ENCODE measurements at regions not wholly inside any gene's neighbourhood (a gene's known extent, or its start where the extent isn't known, plus 50 kb on each side); places are given as distances from the start of the nearest gene placed in this dataset.

GRCh38 chr9:117887941-117888340, 183.7 kb downstream of the TLR4 start:
- Histone ChIP-seq H3K36me3 (no peaks in the 10 kb centered on the region), H3K27ac (replicated peaks) (no peak overlapping the region), H3K4me1 (no peaks in the 10 kb centered on the region), H3K27me3 (ENCODE audit: low read depth) (no peaks in the 10 kb centered on the region), H3K9me3 (replicated peaks) (no peaks in the 10 kb centered on the region), H3K4me3 (no peak overlapping the region)
- no peak for DNase-seq
- intact Hi-C loops (cut with micrococcal nuclease), result no loop called here
- TF ChIP-seq, protein P1, sequence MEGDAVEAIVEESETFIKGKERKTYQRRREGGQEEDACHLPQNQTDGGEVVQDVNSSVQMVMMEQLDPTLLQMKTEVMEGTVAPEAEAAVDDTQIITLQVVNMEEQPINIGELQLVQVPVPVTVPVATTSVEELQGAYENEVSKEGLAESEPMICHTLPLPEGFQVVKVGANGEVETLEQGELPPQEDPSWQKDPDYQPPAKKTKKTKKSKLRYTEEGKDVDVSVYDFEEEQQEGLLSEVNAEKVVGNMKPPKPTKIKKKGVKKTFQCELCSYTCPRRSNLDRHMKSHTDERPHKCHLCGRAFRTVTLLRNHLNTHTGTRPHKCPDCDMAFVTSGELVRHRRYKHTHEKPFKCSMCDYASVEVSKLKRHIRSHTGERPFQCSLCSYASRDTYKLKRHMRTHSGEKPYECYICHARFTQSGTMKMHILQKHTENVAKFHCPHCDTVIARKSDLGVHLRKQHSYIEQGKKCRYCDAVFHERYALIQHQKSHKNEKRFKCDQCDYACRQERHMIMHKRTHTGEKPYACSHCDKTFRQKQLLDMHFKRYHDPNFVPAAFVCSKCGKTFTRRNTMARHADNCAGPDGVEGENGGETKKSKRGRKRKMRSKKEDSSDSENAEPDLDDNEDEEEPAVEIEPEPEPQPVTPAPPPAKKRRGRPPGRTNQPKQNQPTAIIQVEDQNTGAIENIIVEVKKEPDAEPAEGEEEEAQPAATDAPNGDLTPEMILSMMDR (IDR thresholded peaks at IDR 0.05; ENCODE audit: borderline replicate concordance), result no peak

- TF ChIP-seq, protein P1 (IDR thresholded peaks at IDR 0.05; ENCODE audit: borderline replicate concordance), result no peak
- H3K4me3 ChIP-seq, result no peak overlapping the region
- DNase-seq, result no peak
- H3K9me3 ChIP-seq (replicated peaks), result no peaks in the 10 kb centered on the region
- H3K27ac ChIP-seq (replicated peaks), result no peak overlapping the region
- intact Hi-C loops (cut with micrococcal nuclease), result no loop called here
- H3K27me3 ChIP-seq (ENCODE audit: low read depth), result no peaks in the 10 kb centered on the region
- H3K4me1 ChIP-seq, result no peaks in the 10 kb centered on the region
- no peaks in the 10 kb centered on the region for H3K36me3 ChIP-seq
Observed at GRCh38 chr9:117903453-117903852, 199.2 kb downstream of the TLR4 start.

DNA sequence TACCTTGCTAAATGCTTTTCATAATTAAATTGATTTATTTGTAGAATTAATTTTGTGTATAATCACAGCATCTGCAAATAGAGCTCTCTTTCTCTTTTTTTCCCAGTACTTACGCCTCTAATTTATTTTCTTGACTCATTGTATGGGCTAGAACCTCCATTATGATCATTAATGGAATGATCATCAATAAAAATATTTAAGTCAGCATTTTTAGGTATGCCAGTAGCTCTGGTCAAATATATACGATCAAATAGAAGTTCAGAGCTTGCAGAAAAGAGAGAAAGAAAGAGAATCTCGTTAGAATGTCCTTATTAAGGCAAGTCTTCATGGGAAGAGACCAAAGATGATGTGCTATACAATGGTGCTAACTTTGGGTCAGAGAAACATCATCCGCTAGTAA, 202.6 kb downstream of the TLR4 start:
- H3K27ac ChIP-seq (replicated peaks), result no peak overlapping the region
- TF ChIP-seq, protein P1 (IDR thresholded peaks at IDR 0.05; ENCODE audit: borderline replicate concordance), result no peak
- no peaks in the 10 kb centered on the region for H3K4me1 ChIP-seq
- no peaks in the 10 kb centered on the region for H3K36me3 ChIP-seq
- intact Hi-C loops (cut with micrococcal nuclease), result no loop called here
- no peak for DNase-seq
- H3K27me3 ChIP-seq (ENCODE audit: low read depth), result no peaks in the 10 kb centered on the region
- H3K4me3 ChIP-seq, result no peak overlapping the region
- peaks cover 30% of the 10 kb centered on the region for H3K9me3 ChIP-seq (replicated peaks)

DNA sequence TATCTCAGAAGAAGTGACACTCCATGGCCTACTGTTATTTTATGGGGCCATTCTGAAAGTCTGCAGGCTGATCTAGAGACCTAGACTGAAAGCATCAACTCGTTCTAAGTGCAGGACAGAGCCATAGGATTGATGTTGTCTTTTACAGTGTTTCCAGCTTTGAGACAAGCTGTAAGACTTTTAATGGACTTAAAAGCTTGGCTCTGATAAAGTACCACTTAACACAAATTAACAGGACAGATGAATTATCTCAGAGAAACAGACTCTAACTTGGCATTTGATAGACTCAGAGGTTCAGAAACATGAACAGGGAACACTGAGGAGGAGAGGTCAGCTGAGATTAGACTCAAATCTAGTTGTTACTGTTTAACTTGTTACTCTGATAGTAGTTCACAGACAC, 203.2 kb downstream of the TLR4 start:
- H3K4me3 ChIP-seq, result no peak overlapping the region
- H3K27me3 ChIP-seq (ENCODE audit: low read depth), result no peaks in the 10 kb centered on the region
- intact Hi-C loops (cut with micrococcal nuclease), result no loop called here
- TF ChIP-seq, protein P1 (IDR thresholded peaks at IDR 0.05; ENCODE audit: borderline replicate concordance), result no peak
- no peak for DNase-seq
- H3K27ac ChIP-seq (replicated peaks), result no peak overlapping the region
- H3K36me3 ChIP-seq, result no peaks in the 10 kb centered on the region
- H3K9me3 ChIP-seq (replicated peaks), result peaks cover 36% of the 10 kb centered on the region
- no peaks in the 10 kb centered on the region for H3K4me1 ChIP-seq

- Histone ChIP-seq H3K36me3 (no peaks in the 10 kb centered on the region), H3K9me3 (replicated peaks) (peaks cover 21% of the 10 kb centered on the region), H3K27ac (replicated peaks) (no peak overlapping the region), H3K4me1 (no peaks in the 10 kb centered on the region), H3K27me3 (ENCODE audit: low read depth) (no peaks in the 10 kb centered on the region), H3K4me3 (no peak overlapping the region)
- TF ChIP-seq, protein P1 (IDR thresholded peaks at IDR 0.05; ENCODE audit: borderline replicate concordance), result no peak
- no peak for DNase-seq
- intact Hi-C loops (cut with micrococcal nuclease), result no loop called here
Observed at GRCh38 chr9:117916291-117916690, 212.1 kb downstream of the TLR4 start.

GRCh38 chr9:117917873-117918272, 213.7 kb downstream of the TLR4 start:
- intact Hi-C loops (cut with micrococcal nuclease), result no loop called here
- no peak for DNase-seq
- Histone ChIP-seq H3K9me3 (replicated peaks) (peaks cover 5% of the 10 kb centered on the region), H3K36me3 (no peaks in the 10 kb centered on the region), H3K27me3 (ENCODE audit: low read depth) (no peaks in the 10 kb centered on the region), H3K4me3 (no peak overlapping the region), H3K4me1 (no peaks in the 10 kb centered on the region), H3K27ac (replicated peaks) (no peak overlapping the region)
- TF ChIP-seq, protein P1 (IDR thresholded peaks at IDR 0.05; ENCODE audit: borderline replicate concordance), result no peak

Measured in left ventricle myocardium inferior (tissue), 1 donor.